Testis (tissue), 2 donors: ENCODE measurements at regions not wholly inside any gene's neighbourhood (a gene's known extent, or its start where the extent isn't known, plus 50 kb on each side); places are given as distances from the start of the nearest gene placed in this dataset.

Experiments
- DNase-seq: peaks from one replicate; pipeline ENCODE4 v3.0.0-alpha.2; 2019
- H3K27ac ChIP-seq, 2 donors: fragments of 200-600 bp; sonication (generic); one replicate each; pipeline ENCODE4 v1.5.1; 2019
- H3K27me3 ChIP-seq: fragments of 200-600 bp; sonication (generic); one replicate; pipeline ENCODE4 v1.5.1; 2019
- H3K36me3 ChIP-seq: fragments of 200-600 bp; sonication (generic); one replicate; pipeline ENCODE4 v1.5.1; 2017; ENCODE audit warnings: low read depth; ENCODE audit errors: missing control alignments
- H3K4me1 ChIP-seq: fragments of 200-600 bp; sonication (generic); one replicate; pipeline ENCODE4 v1.5.1; 2019
- H3K4me3 ChIP-seq, 2 donors: fragments of 200-600 bp; sonication (generic); one replicate each; pipeline ENCODE4 v1.5.1; 2017 to 2019
- H3K9me3 ChIP-seq: fragments of 200-600 bp; sonication (generic); one replicate; pipeline ENCODE4 v1.5.1; 2017
- CTCF ChIP-seq, 3 experiments: fragments of 450-650 bp in 2 of 3; fragments of 200-600 bp in 1 of 3; sonication (generic) in 1 of 3; IDR thresholded peaks; one replicate each; pipeline ENCODE4 v1.5.1; 2016 to 2019; ENCODE audit warnings: antibody characterized with exemption in 3 of 3, mild to moderate bottlenecking in 2 of 3, moderate library complexity in 1 of 3
- POLR2A ChIP-seq: fragments of 450-650 bp; IDR thresholded peaks from one replicate; pipeline ENCODE4 v1.6.1; 2017; ENCODE audit warnings: antibody characterized with exemption, mild to moderate bottlenecking, moderate library complexity
- WGBS, 2 donors: methylation state at CpG; one replicate each; pipeline ENCODE4 v1.1.5; 2018; 5-methylcytosine and 5-hydroxymethylcytosine counted together
- intact Hi-C: fragments of 100-400 bp; cut with DNase I; formaldehyde crosslinking; loops from one replicate; pipeline ENCODE4 v1.15.1; 2023; ENCODE audit warnings: low total_unique reads

- H3K27ac ChIP-seq: no peak overlapping the region
- no peak for DNase-seq
- H3K9me3 ChIP-seq: no peaks in the 10 kb centered on the region
- intact Hi-C loops: no loop called here
- H3K4me1 ChIP-seq: peaks cover 11% of the 10 kb centered on the region
- H3K36me3 ChIP-seq: no peaks in the 10 kb centered on the region
- H3K4me3 ChIP-seq: no peak overlapping the region
- TF ChIP-seq POLR2A (no peak), CTCF (IDR thresholded peaks at IDR 0.05) (no peak)
- no peaks in the 10 kb centered on the region for H3K27me3 ChIP-seq
- WGBS, 2 donors: 91 to 92% methylated on average over 5 of the region's 5 CpGs
These were observed 63.1 kb upstream of the MEF2A start for GRCh38 chr15:99502661-99503060.

- H3K4me1 ChIP-seq: peaks cover 12% of the 10 kb centered on the region
- TF ChIP-seq POLR2A: no peak
- no peak for TF ChIP-seq CTCF (IDR thresholded peaks at IDR 0.05)
- H3K27ac ChIP-seq: no peak overlapping the region
- H3K4me3 ChIP-seq: no peak overlapping the region
- no peak for DNase-seq
- no peaks in the 10 kb centered on the region for H3K36me3 ChIP-seq
- no peaks in the 10 kb centered on the region for H3K9me3 ChIP-seq
- no peaks in the 10 kb centered on the region for H3K27me3 ChIP-seq
- WGBS, 2 donors: 91 to 92% methylated on average over 11 of the region's 11 CpGs
- intact Hi-C loops: no loop called here
These were observed 62.4 kb upstream of the MEF2A start for GRCh38 chr15:99503411-99503810.

GRCh38 chr15:99504071-99504822, 61.5 kb upstream of the MEF2A start:
- no peaks in the 10 kb centered on the region for H3K36me3 ChIP-seq
- peaks cover 12% of the 10 kb centered on the region for H3K4me1 ChIP-seq
- WGBS, 2 donors: 77 to 91% methylated on average over 8 to 9 of the region's 9 CpGs
- no peak for TF ChIP-seq CTCF (IDR thresholded peaks at IDR 0.05)
- no peak for TF ChIP-seq POLR2A
- intact Hi-C loops: no loop called here
- H3K9me3 ChIP-seq: no peaks in the 10 kb centered on the region
- H3K27ac ChIP-seq: no peak overlapping the region
- H3K4me3 ChIP-seq: no peak overlapping the region
- no peak for DNase-seq
- no peaks in the 10 kb centered on the region for H3K27me3 ChIP-seq

- no peak for TF ChIP-seq POLR2A
- no peak for TF ChIP-seq CTCF (IDR thresholded peaks at IDR 0.05)
- DNase-seq: no peak
- no peaks in the 10 kb centered on the region for H3K9me3 ChIP-seq
- H3K36me3 ChIP-seq: no peaks in the 10 kb centered on the region
- H3K27ac ChIP-seq: no peak overlapping the region
- 80 to 81% methylated on average over 8 of the region's 8 CpGs for WGBS, 2 donors
- intact Hi-C loops: no loop called here
- H3K4me1 ChIP-seq: peaks cover 12% of the 10 kb centered on the region
- no peaks in the 10 kb centered on the region for H3K27me3 ChIP-seq
- no peak overlapping the region for H3K4me3 ChIP-seq
These were observed 60.8 kb upstream of the MEF2A start for GRCh38 chr15:99504823-99505551.
